OCI-LY7 (cell line): ENCODE measurements at regions not wholly inside any gene's neighbourhood (a gene's known extent, or its start where the extent isn't known, plus 50 kb on each side); places are given as distances from the start of the nearest gene placed in this dataset.

Source experiments
- BruUV-seq: library from RNA; stranded (reverse); fragments of 400-500 nt; replicated peaks from 2 replicates; lab custom pipeline; 2021; lab: Mats Ljungman, UMichigan
- CTCF ChIA-PET: fragments of 300-600 bp; sonication (Branson Sonifier 250); formaldehyde crosslinking; loops from one replicate; lab custom pipeline; 2022; ENCODE audit warnings: antibody characterized with exemption; ENCODE audit not compliant: unreplicated experiment; lab: Charles Lee
- POLR2A ChIA-PET: fragments of 300-600 bp; sonication (Branson Sonifier 250); formaldehyde crosslinking; loops from one replicate; lab custom pipeline; 2022; ENCODE audit warnings: antibody characterized with exemption; lab: Charles Lee
- DNase-seq: peaks from one replicate; pipeline ENCODE4 v3.0.0-alpha.2; 2015; ENCODE audit warnings: low spot score
- H2AFZ ChIP-seq: fragments of 200-600 bp; sonication (generic), shearing (Covaris generic); 2 replicates; pipeline ENCODE4 v1.6.1; 2014; ENCODE audit warnings: mild to moderate bottlenecking, antibody characterized with exemption, low read length, moderate library complexity
- H3K27ac ChIP-seq: fragments of 200-600 bp; sonication (generic); 2 replicates; pipeline ENCODE4 v1.5.1; 2014; ENCODE audit warnings: mixed run types, low read depth, mild to moderate bottlenecking, moderate library complexity, low read length, inconsistent platforms; ENCODE audit not compliant: poor library complexity, severe bottlenecking
- H3K36me3 ChIP-seq: fragments of 200-600 bp; sonication (generic); 2 replicates; pipeline ENCODE4 v1.6.1; 2014; ENCODE audit warnings: mild to moderate bottlenecking, antibody characterized with exemption, low read length, moderate library complexity, mixed read lengths; ENCODE audit not compliant: insufficient read depth
- H3K4me1 ChIP-seq: fragments of 200-600 bp; sonication (generic); 2 replicates; pipeline ENCODE4 v1.5.1; 2014; ENCODE audit warnings: mild to moderate bottlenecking, low read length; ENCODE audit not compliant: insufficient read depth, poor library complexity, severe bottlenecking
- H3K4me2 ChIP-seq: fragments of 200-600 bp; sonication (generic); 2 replicates; pipeline ENCODE4 v1.6.1; 2014; ENCODE audit warnings: mild to moderate bottlenecking, low read length
- H3K4me3 ChIP-seq: fragments of 200-600 bp; sonication (generic); 2 replicates; pipeline ENCODE4 v1.5.1; 2014; ENCODE audit warnings: mild to moderate bottlenecking, low read depth, low read length; ENCODE audit not compliant: poor library complexity, severe bottlenecking
- H3K79me2 ChIP-seq: fragments of 200-600 bp; sonication (generic); 2 replicates; pipeline ENCODE4 v1.6.1; 2016; ENCODE audit warnings: low read depth, mild to moderate bottlenecking, low read length, moderate library complexity, mixed read lengths; ENCODE audit not compliant: insufficient read depth
- H3K9me2 ChIP-seq: fragments of 200-600 bp; sonication (generic); 2 replicates; pipeline ENCODE4 v1.6.1; 2016; ENCODE audit warnings: mild to moderate bottlenecking, low read length, mixed read lengths; ENCODE audit not compliant: insufficient read depth
- H3K9me3 ChIP-seq: fragments of 200-600 bp; sonication (generic); 2 replicates; pipeline ENCODE4 v1.6.1; 2014; ENCODE audit warnings: mild to moderate bottlenecking, mixed run types, low read length, mixed read lengths
- H4K20me1 ChIP-seq: fragments of 200-600 bp; sonication (generic); 2 replicates; pipeline ENCODE4 v1.6.1; 2014; ENCODE audit warnings: mild to moderate bottlenecking, antibody characterized with exemption, low read length, moderate library complexity, mixed read lengths; ENCODE audit not compliant: insufficient read depth
- CTCF ChIP-seq: fragments of 200-600 bp; sonication (generic); conservative IDR thresholded peaks from 2 replicates; pipeline ENCODE4 v1.5.1; 2014; ENCODE audit warnings: mild to moderate bottlenecking, antibody characterized with exemption, low read length, moderate library complexity, mixed read lengths
- EZH2phosphoT487 ChIP-seq: fragments of 200-600 bp; sonication (generic); IDR thresholded peaks from 2 replicates; pipeline ENCODE4 v1.6.1; 2018; ENCODE audit warnings: low read depth, borderline replicate concordance, mild to moderate bottlenecking, mixed run types, antibody characterized with exemption, low read length, moderate library complexity, mixed read lengths
- intact Hi-C: fragments of 100-400 bp; cut with micrococcal nuclease; formaldehyde crosslinking; loops from one replicate; pipeline ENCODE4 v1.10.0; 2022; ENCODE audit not compliant: unreplicated experiment

- no peaks in the 10 kb centered on the region for H3K36me3 ChIP-seq
- no peaks in the 10 kb centered on the region for H3K4me1 ChIP-seq
- CTCF ChIA-PET = no interaction called here
- POLR2A ChIA-PET = no interaction called here
- H3K9me2 ChIP-seq = no peaks in the 10 kb centered on the region
- H3K4me3 ChIP-seq = no peak overlapping the region
- TF ChIP-seq EZH2phosphoT487 = no peak
- no peaks in the 10 kb centered on the region for H4K20me1 ChIP-seq
- no peak overlapping the region for H3K4me2 ChIP-seq
- intact Hi-C loops = no loop called here
- H2AFZ ChIP-seq = no peak overlapping the region
- BruUV-seq = no TSS peak
- no peak for DNase-seq
- no peak overlapping the region for H3K27ac ChIP-seq
- no peaks in the 10 kb centered on the region for H3K9me3 ChIP-seq
- H3K79me2 ChIP-seq = no peaks in the 10 kb centered on the region
Measured at GRCh38 chr13:109454167-109454917, 332.0 kb downstream of the IRS2 start.

GRCh38 chr13:109451726-109452125 is 334.7 kb downstream of the IRS2 start:
- Histone ChIP-seq H3K4me2 (no peak overlapping the region), H3K36me3 (no peaks in the 10 kb centered on the region), H3K9me3 (no peaks in the 10 kb centered on the region), H3K27ac (no peak overlapping the region), H3K9me2 (no peaks in the 10 kb centered on the region), H3K79me2 (no peaks in the 10 kb centered on the region), H3K4me3 (no peak overlapping the region), H2AFZ (no peak overlapping the region), H3K4me1 (no peaks in the 10 kb centered on the region), H4K20me1 (no peaks in the 10 kb centered on the region)
- CTCF ChIA-PET = no interaction called here
- POLR2A ChIA-PET = no interaction called here
- BruUV-seq = no TSS peak
- TF ChIP-seq CTCF = no peak
- TF ChIP-seq EZH2phosphoT487 = no peak
- DNase-seq = no peak
- intact Hi-C loops = no loop called here

GRCh38 chr13:109448629-109449028 is 337.8 kb downstream of the IRS2 start:
- ChIA-PET POLR2A (no interaction called here), CTCF (no interaction called here)
- H3K4me3 ChIP-seq = no peak overlapping the region
- no peaks in the 10 kb centered on the region for H3K4me1 ChIP-seq
- H3K9me3 ChIP-seq = no peaks in the 10 kb centered on the region
- DNase-seq = no peak
- no peaks in the 10 kb centered on the region for H4K20me1 ChIP-seq
- no TSS peak for BruUV-seq
- no peaks in the 10 kb centered on the region for H3K9me2 ChIP-seq
- intact Hi-C loops = no loop called here
- H2AFZ ChIP-seq = no peak overlapping the region
- H3K4me2 ChIP-seq = no peak overlapping the region
- no peak overlapping the region for H3K27ac ChIP-seq
- no peaks in the 10 kb centered on the region for H3K79me2 ChIP-seq
- no peaks in the 10 kb centered on the region for H3K36me3 ChIP-seq
- TF ChIP-seq EZH2phosphoT487 (no peak), CTCF (no peak)
